Subcutaneous abdominal adipose tissue (tissue), 5 donors: ENCODE measurements at regions not wholly inside any gene's neighbourhood (a gene's known extent, or its start where the extent isn't known, plus 50 kb on each side); places are given as distances from the start of the nearest gene placed in this dataset.

Experiments used
- H3K27ac ChIP-seq: one replicate; pipeline ENCODE4 v1.7.0; 2013; ENCODE audit warnings: low read depth, mild to moderate bottlenecking, inconsistent platforms, low read length, moderate library complexity
- H3K27me3 ChIP-seq, 5 donors: one replicate each; pipeline ENCODE4 v1.7.0; 2013; ENCODE audit warnings: low read length in 5 of 5, inconsistent platforms in 1 of 5; ENCODE audit not compliant: control insufficient read depth in 5 of 5, insufficient read depth in 4 of 5
- H3K36me3 ChIP-seq, 5 donors: one replicate each; pipeline ENCODE4 v1.7.0; 2013; ENCODE audit warnings: low read length in 5 of 5; ENCODE audit not compliant: control insufficient read depth in 5 of 5, insufficient read depth in 5 of 5
- H3K4me1 ChIP-seq, 5 donors: one replicate each; pipeline ENCODE4 v1.7.0; 2013; ENCODE audit warnings: low read length in 5 of 5, mild to moderate bottlenecking in 3 of 5, moderate library complexity in 1 of 5; ENCODE audit not compliant: control insufficient read depth in 5 of 5, insufficient read depth in 5 of 5
- H3K4me3 ChIP-seq, 5 donors: one replicate each; pipeline ENCODE4 v1.7.0; 2013; ENCODE audit warnings: low read length in 5 of 5, low read depth in 1 of 5
- H3K9ac ChIP-seq, 5 donors: one replicate each; pipeline ENCODE4 v1.7.0; 2013; ENCODE audit warnings: low read length in 5 of 5, mild to moderate bottlenecking in 4 of 5, moderate library complexity in 3 of 5
- H3K9me3 ChIP-seq, 5 donors: one replicate each; pipeline ENCODE4 v1.7.0; 2013; ENCODE audit warnings: low read length in 5 of 5; ENCODE audit not compliant: control insufficient read depth in 5 of 5
- donor health status: healthy.
- donor health status: healthy.
- donor health status: healthy.
- donor health status: healthy.
- donor health status: healthy.

- Histone ChIP-seq H3K9ac (no peak overlapping the region), H3K9me3 (no peaks in the 10 kb centered on the region), H3K36me3 (no peaks in the 10 kb centered on the region), H3K27me3 (no peaks in the 10 kb centered on the region), H3K27ac (no peak overlapping the region), H3K4me1 (no peaks in the 10 kb centered on the region), H3K4me3 (no peak overlapping the region)
Observed at GRCh38 chr6:117206944-117207687, 58.2 kb upstream of the VGLL2 start.

- peaks cover 0 to 5% (median 0%) of the 10 kb centered on the region in 5 donors for H3K9me3 ChIP-seq
- peaks cover 0 to 9% (median 4%) of the 10 kb centered on the region in 5 donors for H3K4me1 ChIP-seq
- no peak overlapping the region for H3K9ac ChIP-seq
- no peaks in the 10 kb centered on the region for H3K36me3 ChIP-seq
- no peaks in the 10 kb centered on the region for H3K27me3 ChIP-seq
- no peak overlapping the region for H3K4me3 ChIP-seq
- no peak overlapping the region for H3K27ac ChIP-seq
Observed at GRCh38 chr6:117210279-117210678, 55.1 kb upstream of the VGLL2 start.

DNA sequence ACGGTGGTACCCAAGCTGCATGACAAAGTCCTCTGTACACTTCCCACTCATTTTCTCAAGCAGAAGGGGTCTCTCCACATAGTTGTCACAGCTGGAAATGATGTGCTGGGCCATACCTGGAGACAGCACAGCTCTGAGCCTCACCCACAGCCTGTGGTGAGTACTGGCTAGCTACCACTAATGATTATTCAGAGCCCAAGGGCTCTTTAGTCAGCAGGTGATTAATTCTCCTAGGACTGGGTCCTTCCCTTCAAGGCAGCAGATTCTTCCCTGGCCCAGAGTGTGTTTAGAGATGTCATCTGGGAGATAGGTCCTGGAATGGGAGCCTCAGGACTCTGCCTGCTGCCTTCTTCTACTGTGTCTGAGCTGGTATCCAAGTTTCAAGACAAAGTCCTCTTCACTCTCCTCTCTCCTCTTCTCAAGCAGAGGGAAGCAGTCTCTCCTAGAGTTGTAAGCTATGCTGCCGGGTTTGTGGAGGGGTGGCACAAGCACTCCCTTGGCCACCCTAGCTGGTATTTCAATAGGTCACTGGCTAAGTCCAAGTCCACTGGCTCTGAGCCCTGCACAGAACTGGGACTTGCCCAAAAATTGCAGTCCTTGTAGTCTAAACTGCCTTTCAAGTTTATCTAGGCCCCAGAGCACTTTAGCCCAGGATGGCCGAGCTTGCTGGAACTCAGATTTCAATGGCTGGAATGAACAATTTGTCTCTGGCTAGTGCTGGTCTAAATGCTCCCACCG, 49.8 kb upstream of the VGLL2 start:
- Histone ChIP-seq H3K27ac (no peak overlapping the region), H3K36me3 (no peaks in the 10 kb centered on the region), H3K27me3 (no peaks in the 10 kb centered on the region), H3K4me1 (peaks cover 2 to 20% (median 14%) of the 10 kb centered on the region in 5 donors), H3K9ac (no peak overlapping the region), H3K9me3 (peaks cover 0 to 5% (median 0%) of the 10 kb centered on the region in 5 donors), H3K4me3 (no peak overlapping the region)
